ENCODE measurements at regions not wholly inside any gene's neighbourhood (a gene's known extent, or its start where the extent isn't known, plus 50 kb on each side); places are given as distances from the start of the nearest gene placed in this dataset.

- Histone ChIP-seq H3K18ac (ENCODE audit: low read depth, low read length) (no peak overlapping the region), H2AFZ (replicated peaks; ENCODE audit: low read length, poor library complexity) (no peak overlapping the region), H3K14ac (replicated peaks; ENCODE audit: low read depth, low read length) (no peak overlapping the region), H2BK15ac (ENCODE audit: low read depth, low read length) (no peak overlapping the region), H2AK9ac (replicated peaks; ENCODE audit: low read depth, low read length, poor library complexity) (no peak overlapping the region), H4K5ac (ENCODE audit: low read depth, low read length) (no peak overlapping the region), H2AK5ac (ENCODE audit: low read depth, low read length) (no peak overlapping the region), H3K4ac (ENCODE audit: low read depth, low read length) (no peak overlapping the region), H4K91ac (ENCODE audit: insufficient read depth, low read depth, low read length) (no peak overlapping the region), H3K4me2 (ENCODE audit: low read depth, low read length) (no peak overlapping the region), H3K4me3 (ENCODE audit: insufficient read depth, low read depth, low read length) (no peak overlapping the region), H3K56ac (ENCODE audit: extremely low read depth, insufficient read depth, low read length) (no peak overlapping the region), H3K9me3 (ENCODE audit: control insufficient read depth, insufficient read depth, low read length) (no peaks in the 10 kb centered on the region), H3K9ac (ENCODE audit: low read depth, low read length) (no peak overlapping the region), H3K27me3 (ENCODE audit: control insufficient read depth, insufficient read depth, low read length) (no peaks in the 10 kb centered on the region), H2BK5ac (ENCODE audit: low read depth, low read length, poor library complexity, severe bottlenecking) (no peak overlapping the region), H3K23ac (ENCODE audit: low read depth, low read length) (no peak overlapping the region), H3K9me1 (ENCODE audit: insufficient read depth, low read length) (no peaks in the 10 kb centered on the region), H2BK120ac (ENCODE audit: low read depth, low read length) (no peak overlapping the region), H3K36me3 (ENCODE audit: control insufficient read depth, insufficient read depth, low read length) (no peaks in the 10 kb centered on the region), H4K20me1 (ENCODE audit: insufficient read depth, low read length) (no peaks in the 10 kb centered on the region), H2BK20ac (ENCODE audit: low read depth, low read length) (no peak overlapping the region), H3K27ac (ENCODE audit: insufficient read depth, low read length) (no peak overlapping the region), H4K8ac (ENCODE audit: low read depth in 2 of 2, low read length in 2 of 2) (no peak overlapping the region), H3K4me1 (ENCODE audit: control insufficient read depth, insufficient read depth, low read length) (no peaks in the 10 kb centered on the region), H3K79me1 (ENCODE audit: low read depth in 1 of 2, low read length in 2 of 2) (no peaks in the 10 kb centered on the region)
- intact Hi-C loops (cut with micrococcal nuclease) (no loop called here), in situ Hi-C loops (cut with MboI; ENCODE audit: low sequenced_read_pairs) (no loop called here), dilution Hi-C loops (cut with HindIII; ENCODE audit: low sequenced_read_pairs, unreplicated experiment) (no loop called here)
- BruUV-seq (replicated peaks) = no TSS peak
- ChIA-PET CTCF (interaction anchor here (0.6 kb wide), 1 partner anchor 16 kb away, joined by 3 read pairs; no protein-coding TSS in a partner anchor), POLR2A (ENCODE audit: unreplicated experiment) (no interaction called here)
- WGBS, 2 experiments (ENCODE audit: extremely low coverage in 2 of 2, insufficient read length in 1 of 2) = no CpG with 5 or more reads among the region's 5 CpGs
- TF ChIP-seq MXI1 (IDR thresholded peaks at IDR 0.05; ENCODE audit: borderline replicate concordance, low read depth, low read length) (no peak), MAFK (IDR thresholded peaks at IDR 0.05; ENCODE audit: low read depth, low read length) (no peak), SMC3 (IDR thresholded peaks at IDR 0.05; ENCODE audit: low read depth, low read length) (no peak), ELK1 (IDR thresholded peaks at IDR 0.05; ENCODE audit: borderline replicate concordance, low read depth, low read length) (no peak), MAZ (IDR thresholded peaks at IDR 0.05; ENCODE audit: borderline replicate concordance, low read depth, low read length) (no peak)
- TF ChIP-seq, protein P1, sequence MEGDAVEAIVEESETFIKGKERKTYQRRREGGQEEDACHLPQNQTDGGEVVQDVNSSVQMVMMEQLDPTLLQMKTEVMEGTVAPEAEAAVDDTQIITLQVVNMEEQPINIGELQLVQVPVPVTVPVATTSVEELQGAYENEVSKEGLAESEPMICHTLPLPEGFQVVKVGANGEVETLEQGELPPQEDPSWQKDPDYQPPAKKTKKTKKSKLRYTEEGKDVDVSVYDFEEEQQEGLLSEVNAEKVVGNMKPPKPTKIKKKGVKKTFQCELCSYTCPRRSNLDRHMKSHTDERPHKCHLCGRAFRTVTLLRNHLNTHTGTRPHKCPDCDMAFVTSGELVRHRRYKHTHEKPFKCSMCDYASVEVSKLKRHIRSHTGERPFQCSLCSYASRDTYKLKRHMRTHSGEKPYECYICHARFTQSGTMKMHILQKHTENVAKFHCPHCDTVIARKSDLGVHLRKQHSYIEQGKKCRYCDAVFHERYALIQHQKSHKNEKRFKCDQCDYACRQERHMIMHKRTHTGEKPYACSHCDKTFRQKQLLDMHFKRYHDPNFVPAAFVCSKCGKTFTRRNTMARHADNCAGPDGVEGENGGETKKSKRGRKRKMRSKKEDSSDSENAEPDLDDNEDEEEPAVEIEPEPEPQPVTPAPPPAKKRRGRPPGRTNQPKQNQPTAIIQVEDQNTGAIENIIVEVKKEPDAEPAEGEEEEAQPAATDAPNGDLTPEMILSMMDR (conservative IDR thresholded peaks at IDR 0.05; ENCODE audit: low read depth, low read length) = no peak
- TF ChIP-seq, protein P2, sequence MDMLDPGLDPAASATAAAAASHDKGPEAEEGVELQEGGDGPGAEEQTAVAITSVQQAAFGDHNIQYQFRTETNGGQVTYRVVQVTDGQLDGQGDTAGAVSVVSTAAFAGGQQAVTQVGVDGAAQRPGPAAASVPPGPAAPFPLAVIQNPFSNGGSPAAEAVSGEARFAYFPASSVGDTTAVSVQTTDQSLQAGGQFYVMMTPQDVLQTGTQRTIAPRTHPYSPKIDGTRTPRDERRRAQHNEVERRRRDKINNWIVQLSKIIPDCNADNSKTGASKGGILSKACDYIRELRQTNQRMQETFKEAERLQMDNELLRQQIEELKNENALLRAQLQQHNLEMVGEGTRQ (IDR thresholded peaks at IDR 0.05; ENCODE audit: low read depth, low read length) = no peak
- ATAC-seq (ENCODE audit: low read depth) (no peak), DNase-seq (no peak)
These were observed 135.2 kb upstream of the PDE3A start for GRCh38 chr12:20232931-20233675.
